Vagina (tissue), 2 donors: ENCODE measurements at regions not wholly inside any gene's neighbourhood (a gene's known extent, or its start where the extent isn't known, plus 50 kb on each side); places are given as distances from the start of the nearest gene placed in this dataset.

Experiments used
- CTCF ChIP-seq, 3 experiments: fragments of 450-650 bp in 2 of 3; fragments of 200-600 bp in 1 of 3; sonication (generic) in 1 of 3; IDR thresholded peaks; one replicate each; pipeline ENCODE4 v1.5.1; 2017 to 2019; ENCODE audit warnings: antibody characterized with exemption in 3 of 3, mild to moderate bottlenecking in 2 of 3, moderate library complexity in 2 of 3
- POLR2A ChIP-seq, 2 donors: fragments of 450-650 bp; IDR thresholded peaks; one replicate each; pipeline ENCODE4 v1.6.1; 2017; ENCODE audit warnings: antibody characterized with exemption in 2 of 2, mild to moderate bottlenecking in 2 of 2, moderate library complexity in 2 of 2

GRCh38 chr11:128085276-128085675, 502.1 kb downstream of the ETS1 start:
- TF ChIP-seq CTCF (IDR thresholded peaks at IDR 0.05): no peak
- TF ChIP-seq POLR2A (IDR thresholded peaks at IDR 0.05): no peak
